ENCODE measurements at regions not wholly inside any gene's neighbourhood (a gene's known extent, or its start where the extent isn't known, plus 50 kb on each side); places are given as distances from the start of the nearest gene placed in this dataset.

- TF ChIP-seq MYC (IDR thresholded peaks at IDR 0.05; ENCODE audit: low read depth, low read length) (no peak), MYC (CRISPR knock-in tag; IDR thresholded peaks at IDR 0.05; ENCODE audit: borderline replicate concordance, low read depth) (no peak), ZFP1 (CRISPR knock-in tag; IDR thresholded peaks at IDR 0.05) (no peak), ZNF655 (CRISPR knock-in tag; IDR thresholded peaks at IDR 0.05) (no peak)
These were observed 124.9 kb upstream of the MAFB start (continued) for GRCh38 chr20:40813708-40814630.

- Histone ChIP-seq H3K9me1 (ENCODE audit: control insufficient read depth, insufficient read depth, low read length) (no peaks in the 10 kb centered on the region), H4K20me1 (replicated peaks; ENCODE audit: control insufficient read depth, insufficient read depth, low read length) (no peaks in the 10 kb centered on the region), H3K4me2 (ENCODE audit: insufficient read depth, low read length) (no peak overlapping the region), H3K9me3 (replicated peaks; ENCODE audit: control insufficient read depth, insufficient read depth, low read depth, low read length) (no peaks in the 10 kb centered on the region), H3K79me2 (ENCODE audit: control insufficient read depth, insufficient read depth, low read length) (no peaks in the 10 kb centered on the region), H3K36me3 (ENCODE audit: control insufficient read depth, insufficient read depth, low read length) (no peaks in the 10 kb centered on the region), H3K9ac (ENCODE audit: insufficient read depth in 1 of 2, low read depth in 2 of 2, low read length in 2 of 2) (no peak overlapping the region), H3K27me3 (ENCODE audit: control insufficient read depth in 2 of 2, insufficient read depth in 2 of 2, low read length in 2 of 2) (0 out of 5 replicates have a peak, but pooled peaks cover 0 to 4% of the 10 kb centered on the region in 2 experiments), H2AFZ (ENCODE audit: low read depth, low read length) (no peak overlapping the region), H3K27ac (ENCODE audit: extremely low read depth, low read depth, low read length) (no peak overlapping the region), H3K4me3 (no peak overlapping the region), H3K4me1 (replicated peaks in 1 of 2; ENCODE audit: control insufficient read depth in 2 of 2, insufficient read depth in 2 of 2, low read length in 2 of 2) (no peaks in the 10 kb centered on the region; a peak in 3 of 5 replicates)
- in situ Hi-C loops (cut with MboI) = no loop called here
- ChIA-PET CTCF (ENCODE audit: low intra/inter-chr PET ratio) (no interaction called here), POLR2A (interaction anchor here (0.8 to 1.0 kb wide), 2 partner anchors 35 to 46 kb away, joined by 3 to 5 read pairs; no protein-coding TSS in a partner anchor)
- intact Hi-C loops (cut with micrococcal nuclease) = no loop called here
- DNase-seq (ENCODE audit: extremely low read depth in 1 of 4, low spot score in 3 of 4) (no peak), ATAC-seq (no peak), FAIRE-seq (no peak)
- no TSS peak for BruUV-seq (replicated peaks)
- WGBS (ENCODE audit: insufficient coverage, low coverage, missing lambda C conversion rate) = 0% methylated on average over 2 of the region's 2 CpGs
- TF ChIP-seq RFX1 (IDR thresholded peaks at IDR 0.05) = no peak
- no peak for TF ChIP-seq SMAD2 (IDR thresholded peaks at IDR 0.05; ENCODE audit: low read depth, low read length)
- TF ChIP-seq ZSCAN32 (CRISPR knock-in tag; IDR thresholded peaks at IDR 0.05) = no peak
These were observed 125.6 kb upstream of the MAFB start for GRCh38 chr20:40814631-40814960.

Measured in K562 (cell line).